Tibial nerve (tissue), 4 donors: ENCODE measurements at regions not wholly inside any gene's neighbourhood (a gene's known extent, or its start where the extent isn't known, plus 50 kb on each side); places are given as distances from the start of the nearest gene placed in this dataset.

Experiments used
- EP300 ChIP-seq, 2 donors: sonication (generic); formaldehyde crosslinking; IDR thresholded peaks; one replicate each; pipeline ENCODE4 v1.6.1; 2017; ENCODE audit warnings: antibody characterized with exemption in 2 of 2, mild to moderate bottlenecking in 1 of 2
- POLR2A ChIP-seq, 2 donors: fragments of 450-650 bp; IDR thresholded peaks; one replicate each; pipeline ENCODE4 v1.6.1; 2017; ENCODE audit warnings: antibody characterized with exemption in 2 of 2, mild to moderate bottlenecking in 2 of 2, moderate library complexity in 2 of 2
- TF ChIP-seq, protein P1 (sequence below), 5 experiments: fragments of 200-600 bp in 3 of 5; fragments of 450-650 bp in 2 of 5; sonication (generic) in 3 of 5; IDR thresholded peaks; one replicate each; pipeline ENCODE4 v1.5.1; 2016 to 2019; ENCODE audit warnings: antibody characterized with exemption in 5 of 5, mild to moderate bottlenecking in 3 of 5, moderate library complexity in 2 of 5

DNA sequence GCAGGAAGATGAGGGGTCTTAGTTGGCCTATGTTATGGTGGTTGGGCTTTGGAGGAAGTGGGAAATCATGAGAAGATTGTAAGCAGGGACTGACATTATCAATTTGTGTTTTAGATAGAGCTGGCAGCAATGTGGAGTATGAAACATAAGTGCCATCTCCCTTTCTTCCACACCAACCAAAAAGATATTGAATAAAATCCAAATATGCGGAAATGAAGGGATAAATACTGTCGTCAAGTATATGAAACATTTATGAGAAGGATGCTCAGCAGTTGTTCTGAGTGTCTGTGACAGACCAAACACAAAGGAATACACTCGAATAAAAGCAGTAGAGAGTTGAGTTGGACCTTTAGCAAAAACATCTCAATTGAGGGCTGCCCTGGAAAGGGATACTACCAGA, 1090.0 kb upstream of the ZEB2 start:
- TF ChIP-seq, protein P1, sequence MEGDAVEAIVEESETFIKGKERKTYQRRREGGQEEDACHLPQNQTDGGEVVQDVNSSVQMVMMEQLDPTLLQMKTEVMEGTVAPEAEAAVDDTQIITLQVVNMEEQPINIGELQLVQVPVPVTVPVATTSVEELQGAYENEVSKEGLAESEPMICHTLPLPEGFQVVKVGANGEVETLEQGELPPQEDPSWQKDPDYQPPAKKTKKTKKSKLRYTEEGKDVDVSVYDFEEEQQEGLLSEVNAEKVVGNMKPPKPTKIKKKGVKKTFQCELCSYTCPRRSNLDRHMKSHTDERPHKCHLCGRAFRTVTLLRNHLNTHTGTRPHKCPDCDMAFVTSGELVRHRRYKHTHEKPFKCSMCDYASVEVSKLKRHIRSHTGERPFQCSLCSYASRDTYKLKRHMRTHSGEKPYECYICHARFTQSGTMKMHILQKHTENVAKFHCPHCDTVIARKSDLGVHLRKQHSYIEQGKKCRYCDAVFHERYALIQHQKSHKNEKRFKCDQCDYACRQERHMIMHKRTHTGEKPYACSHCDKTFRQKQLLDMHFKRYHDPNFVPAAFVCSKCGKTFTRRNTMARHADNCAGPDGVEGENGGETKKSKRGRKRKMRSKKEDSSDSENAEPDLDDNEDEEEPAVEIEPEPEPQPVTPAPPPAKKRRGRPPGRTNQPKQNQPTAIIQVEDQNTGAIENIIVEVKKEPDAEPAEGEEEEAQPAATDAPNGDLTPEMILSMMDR (IDR thresholded peaks at IDR 0.05), result no peak
- TF ChIP-seq POLR2A (IDR thresholded peaks at IDR 0.05) (no peak), EP300 (IDR thresholded peaks at IDR 0.05) (no peak)
